SJSA1 (cell line): ENCODE measurements at regions not wholly inside any gene's neighbourhood (a gene's known extent, or its start where the extent isn't known, plus 50 kb on each side); places are given as distances from the start of the nearest gene placed in this dataset.

Experiments used
- DNase-seq, 2 experiments: peaks; one replicate each; pipeline ENCODE4 v3.0.0-alpha.2; 2015 to 2020; ENCODE audit warnings: low spot score in 2 of 2, low read depth in 1 of 2
- H3K27ac ChIP-seq: fragments of 250-450 bp; sonication (Bioruptor Pico); 2 replicates; pipeline ENCODE4 v1.5.1; 2020; ENCODE audit warnings: mild to moderate bottlenecking, moderate library complexity
- H3K27me3 ChIP-seq: fragments of 250-450 bp; sonication (Bioruptor Pico); replicated peaks from 2 replicates; pipeline ENCODE4 v1.5.1; 2020; ENCODE audit warnings: mild to moderate bottlenecking, moderate library complexity
- H3K36me3 ChIP-seq: fragments of 250-450 bp; sonication (Bioruptor Pico); 2 replicates; pipeline ENCODE4 v1.5.1; 2020; ENCODE audit warnings: mild to moderate bottlenecking
- H3K4me1 ChIP-seq: fragments of 250-450 bp; sonication (Bioruptor Pico); replicated peaks from 2 replicates; pipeline ENCODE4 v1.6.1; 2021; ENCODE audit warnings: mild to moderate bottlenecking
- H3K4me3 ChIP-seq: fragments of 250-450 bp; sonication (Bioruptor Pico); 2 replicates; pipeline ENCODE4 v1.5.1; 2020; ENCODE audit warnings: mild to moderate bottlenecking
- H3K9me3 ChIP-seq: fragments of 250-450 bp; sonication (Bioruptor Pico); replicated peaks from 2 replicates; pipeline ENCODE4 v1.5.1; 2020; ENCODE audit warnings: mild to moderate bottlenecking

DNA sequence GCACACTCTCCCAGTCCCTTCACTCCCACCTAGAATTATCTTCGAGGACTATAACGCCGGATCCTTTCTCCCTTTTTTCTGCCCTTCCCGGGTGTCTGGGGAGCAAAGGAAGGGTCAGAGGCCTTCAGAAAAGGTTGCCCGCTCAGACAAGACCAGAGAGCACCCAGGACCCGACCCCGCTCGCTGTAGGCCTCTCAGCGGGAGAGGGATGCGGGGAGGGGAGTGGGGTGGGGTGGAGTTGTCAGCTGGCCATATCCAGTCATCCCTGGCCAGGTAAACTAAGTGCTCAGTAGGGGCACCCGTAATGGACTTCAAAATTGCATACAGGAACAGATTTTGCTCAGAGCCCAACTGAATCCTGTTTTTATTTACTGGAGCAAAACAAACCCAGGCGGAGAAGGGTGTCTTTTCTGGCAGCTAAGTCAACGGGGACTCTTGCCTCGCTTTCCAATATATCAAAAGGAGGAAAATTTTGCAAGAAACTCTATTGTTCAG, 65.0 kb downstream of the NOL4 start:
- DNase-seq, result no peak
- Histone ChIP-seq H3K36me3 (no peaks in the 10 kb centered on the region), H3K27me3 (no peaks in the 10 kb centered on the region), H3K9me3 (no peaks in the 10 kb centered on the region), H3K4me3 (no peak overlapping the region), H3K27ac (no peak overlapping the region), H3K4me1 (no peaks in the 10 kb centered on the region)

DNA sequence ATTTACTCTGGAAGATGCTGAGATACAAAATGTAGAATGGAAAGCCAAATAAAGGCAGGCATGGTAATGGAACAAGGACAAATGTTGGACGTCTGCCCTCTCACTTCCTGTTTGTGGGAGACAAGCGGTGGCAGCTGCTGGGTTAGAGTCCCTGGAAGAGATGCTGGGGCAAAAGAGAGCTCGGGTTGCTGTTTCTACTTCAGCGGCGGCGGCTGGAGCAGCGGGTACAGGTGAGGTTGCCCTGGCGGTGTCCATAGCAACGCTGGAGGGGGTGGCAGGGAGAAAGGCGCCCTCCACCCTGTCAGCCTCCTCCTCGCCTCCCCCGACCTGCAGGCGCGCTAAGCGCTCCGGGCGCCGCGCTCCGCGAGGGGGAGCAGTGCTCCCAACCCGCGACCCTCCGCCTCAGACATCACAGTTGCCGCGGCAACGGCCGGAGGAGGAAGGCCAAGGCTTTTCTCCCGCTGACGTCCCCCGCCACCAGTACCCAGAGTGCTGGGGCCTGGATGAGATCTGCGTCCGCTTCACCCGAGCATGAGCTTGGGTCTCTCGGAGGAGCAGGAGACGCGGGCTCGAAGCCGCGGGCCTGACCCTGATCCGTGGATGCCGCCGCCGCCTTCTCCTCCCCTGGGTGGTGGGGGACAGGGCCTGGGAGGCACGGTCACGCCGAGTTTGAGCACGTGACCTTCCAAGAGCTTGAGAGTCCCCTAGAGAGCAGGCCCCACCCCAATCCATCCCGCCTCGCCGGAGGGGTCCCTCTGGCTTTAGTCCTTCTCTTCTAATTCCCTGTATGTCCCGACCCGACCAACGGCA, 65.6 kb downstream of the NOL4 start:
- no peaks in the 10 kb centered on the region for H3K9me3 ChIP-seq
- no peak overlapping the region for H3K27ac ChIP-seq
- no peaks in the 10 kb centered on the region for H3K36me3 ChIP-seq
- peak in 1 of 2 experiments; percentile 28 for DNase-seq
- H3K27me3 ChIP-seq, result no peaks in the 10 kb centered on the region
- no peak overlapping the region for H3K4me3 ChIP-seq
- no peaks in the 10 kb centered on the region for H3K4me1 ChIP-seq

DNA sequence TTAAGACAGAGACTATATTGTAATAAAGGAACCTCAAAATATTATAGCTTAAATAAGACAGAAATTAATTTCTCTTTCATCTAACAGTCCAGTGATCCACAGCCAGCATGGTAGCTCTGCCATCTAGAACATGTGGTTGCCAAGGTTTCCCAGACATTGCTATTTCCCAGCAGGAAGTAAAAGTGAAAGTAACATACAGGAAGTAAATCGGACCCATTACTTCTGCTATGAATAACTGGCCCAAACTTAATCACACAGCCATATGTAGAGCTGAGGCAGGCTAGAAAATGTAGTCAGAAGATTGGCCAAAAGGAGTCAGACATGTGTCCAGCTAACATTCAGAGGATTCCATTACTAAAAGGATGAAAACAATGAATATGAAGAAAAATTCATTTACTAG, 71.0 kb downstream of the NOL4 start:
- Histone ChIP-seq H3K36me3 (no peaks in the 10 kb centered on the region), H3K27ac (no peak overlapping the region), H3K9me3 (no peaks in the 10 kb centered on the region), H3K27me3 (no peaks in the 10 kb centered on the region), H3K4me1 (no peaks in the 10 kb centered on the region), H3K4me3 (no peak overlapping the region)
- peak in 1 of 2 experiments; percentile 11 for DNase-seq

DNA sequence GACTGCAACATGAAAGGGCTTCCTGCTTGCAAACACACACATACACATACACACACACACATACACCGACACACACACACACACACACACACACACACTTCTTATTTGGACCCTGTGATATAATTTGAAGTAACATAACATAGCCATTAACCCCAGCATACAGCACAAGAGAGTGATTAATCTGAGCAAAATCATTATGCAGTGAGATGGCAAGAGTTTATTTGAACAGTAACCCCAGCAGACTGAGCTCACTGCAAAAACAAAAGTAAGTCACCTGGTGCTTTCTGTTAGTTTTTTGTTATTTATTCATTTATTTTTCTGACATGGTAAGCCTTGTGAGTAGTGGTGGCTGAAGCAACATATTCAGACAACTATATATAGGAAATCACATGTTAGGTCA, 93.7 kb downstream of the NOL4 start:
- Histone ChIP-seq H3K4me1 (peaks cover 6% of the 10 kb centered on the region), H3K36me3 (no peaks in the 10 kb centered on the region), H3K27me3 (no peaks in the 10 kb centered on the region), H3K4me3 (no peak overlapping the region), H3K9me3 (no peaks in the 10 kb centered on the region), H3K27ac (no peak overlapping the region)
- DNase-seq, result no peak

DNA sequence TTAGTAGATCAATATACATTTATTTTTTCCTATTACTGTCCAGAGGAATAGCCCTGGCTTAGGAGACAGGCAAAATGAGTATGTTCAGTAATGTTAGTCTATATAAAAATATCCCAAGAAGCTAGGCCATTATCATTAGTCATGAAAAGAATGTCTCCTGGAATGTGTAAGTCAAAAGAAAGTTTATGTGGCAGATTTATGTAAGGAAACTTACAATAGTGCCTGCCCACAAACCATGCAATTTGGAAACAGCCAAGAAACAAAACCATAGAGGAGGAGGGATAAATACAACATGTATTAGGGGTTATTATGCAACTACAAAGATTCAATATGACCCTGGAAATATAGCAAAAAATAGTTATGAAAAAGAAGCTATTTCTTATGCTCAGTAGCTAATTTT, 96.3 kb downstream of the NOL4 start:
- peak in 1 of 2 experiments; percentile 40 for DNase-seq
- no peaks in the 10 kb centered on the region for H3K36me3 ChIP-seq
- no peak overlapping the region for H3K4me3 ChIP-seq

DNA sequence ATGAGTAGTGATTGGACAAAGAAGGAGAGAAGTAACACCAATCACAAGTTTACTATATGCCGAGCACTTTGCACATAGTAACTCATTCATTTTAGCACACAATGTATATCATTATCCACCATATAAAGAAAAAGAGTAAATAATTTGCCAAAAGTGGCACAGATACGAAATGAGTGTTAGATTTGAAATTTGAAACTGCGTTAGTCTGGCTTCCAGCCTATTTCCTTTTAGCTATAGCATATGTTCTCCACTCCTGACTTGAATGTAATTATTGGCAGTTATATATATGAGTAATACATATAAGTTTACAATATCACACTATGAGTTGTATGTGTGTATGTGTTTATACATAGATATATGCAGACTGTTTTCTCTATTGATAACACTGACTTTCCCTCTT, 98.6 kb downstream of the NOL4 start:
- no peaks in the 10 kb centered on the region for H3K9me3 ChIP-seq
- H3K4me1 ChIP-seq, result peaks cover 12% of the 10 kb centered on the region
- no peak overlapping the region for H3K4me3 ChIP-seq
- no peak overlapping the region for H3K27ac ChIP-seq
- H3K27me3 ChIP-seq, result no peaks in the 10 kb centered on the region
- DNase-seq, result no peak
- H3K36me3 ChIP-seq, result no peaks in the 10 kb centered on the region

More for the DNA sequence above, 96.3 kb downstream of the NOL4 start:
- H3K27me3 ChIP-seq, result no peaks in the 10 kb centered on the region
- no peaks in the 10 kb centered on the region for H3K9me3 ChIP-seq
- no peak overlapping the region for H3K27ac ChIP-seq
- peaks cover 6% of the 10 kb centered on the region for H3K4me1 ChIP-seq

DNA sequence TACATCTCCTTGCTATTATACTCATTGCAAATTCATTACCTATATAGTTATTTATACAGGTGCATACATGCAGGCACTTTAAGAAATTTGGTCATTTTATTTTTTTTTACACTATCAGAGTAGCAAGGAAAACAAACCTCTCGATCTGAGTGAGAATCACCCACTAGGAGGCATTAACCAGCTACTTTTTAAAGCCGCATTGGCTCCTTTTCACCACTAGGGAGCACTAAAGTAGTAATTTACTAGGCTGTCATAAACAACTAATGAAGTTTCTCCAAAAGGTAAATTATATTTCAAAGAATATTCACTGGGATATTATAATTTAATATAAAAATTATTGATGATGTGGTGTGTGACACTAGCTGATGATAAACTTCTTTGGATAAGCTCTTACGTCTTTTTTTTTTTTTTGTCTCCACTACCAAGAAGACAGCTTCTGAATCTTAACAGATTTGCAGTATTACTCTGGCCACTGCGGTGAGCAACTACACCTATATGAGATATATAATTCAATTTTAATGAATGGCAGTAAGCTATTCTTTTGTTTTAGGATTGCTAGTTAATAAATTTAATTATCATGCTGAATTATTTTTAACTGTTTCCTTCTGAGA, 101.9 kb downstream of the NOL4 start:
- Histone ChIP-seq H3K4me3 (no peak overlapping the region), H3K36me3 (no peaks in the 10 kb centered on the region), H3K4me1 (peaks cover 15% of the 10 kb centered on the region), H3K27ac (no peak overlapping the region), H3K27me3 (no peaks in the 10 kb centered on the region), H3K9me3 (no peaks in the 10 kb centered on the region)
- DNase-seq, result peak; percentile 40 to 47

DNA sequence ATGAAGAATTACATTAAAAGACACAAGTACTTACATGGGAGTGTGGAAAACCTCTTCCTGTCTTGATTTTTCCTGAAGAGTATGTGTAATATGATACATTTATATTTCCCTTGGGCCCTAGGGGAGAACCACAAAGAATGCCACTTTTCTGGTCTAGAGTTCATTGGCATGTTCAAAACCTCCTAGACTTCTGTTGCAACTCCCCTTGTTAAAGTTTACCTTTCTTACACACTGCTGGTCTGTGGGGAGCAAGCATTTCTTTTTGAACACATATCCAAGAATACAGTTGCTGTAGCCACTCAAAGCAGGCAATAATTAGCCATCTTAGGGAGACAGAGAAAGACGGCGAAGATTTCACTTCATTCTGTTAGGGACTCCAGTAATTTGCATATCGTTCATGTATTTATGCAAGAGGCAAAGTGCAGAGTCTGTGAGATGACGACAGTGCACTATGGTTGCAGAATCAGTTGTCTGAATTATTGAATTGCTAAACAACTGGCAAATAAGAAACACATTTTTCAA, 103.5 kb downstream of the NOL4 start:
- no peaks in the 10 kb centered on the region for H3K9me3 ChIP-seq
- DNase-seq, result peak in 1 of 2 experiments; percentile 22
- no peaks in the 10 kb centered on the region for H3K27me3 ChIP-seq
- H3K36me3 ChIP-seq, result no peaks in the 10 kb centered on the region
- peaks cover 13% of the 10 kb centered on the region for H3K4me1 ChIP-seq
- H3K4me3 ChIP-seq, result no peak overlapping the region
- H3K27ac ChIP-seq, result no peak overlapping the region

DNA sequence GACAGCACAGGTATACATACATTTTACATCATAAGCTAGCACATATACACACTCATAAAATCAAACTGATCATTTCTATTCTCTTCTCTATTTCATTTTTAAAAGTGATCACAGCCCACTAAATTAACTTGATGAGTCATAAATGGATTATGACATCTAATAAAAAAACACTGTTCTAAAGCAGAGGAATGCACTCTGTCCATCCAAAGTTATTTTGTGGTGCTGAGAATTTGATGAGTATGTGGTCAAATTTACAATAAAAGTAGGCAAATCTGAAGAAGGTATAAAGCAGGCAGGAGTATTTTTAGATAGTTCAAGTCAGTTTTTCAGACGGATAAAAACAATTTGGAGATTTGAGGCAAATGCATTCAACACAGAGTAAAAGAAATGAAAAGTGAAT, 104.4 kb downstream of the NOL4 start:
- no peaks in the 10 kb centered on the region for H3K9me3 ChIP-seq
- H3K4me3 ChIP-seq, result no peak overlapping the region
- DNase-seq, result no peak
- no peaks in the 10 kb centered on the region for H3K27me3 ChIP-seq
- peaks cover 17% of the 10 kb centered on the region for H3K4me1 ChIP-seq
- H3K27ac ChIP-seq, result no peak overlapping the region
- H3K36me3 ChIP-seq, result no peaks in the 10 kb centered on the region

DNA sequence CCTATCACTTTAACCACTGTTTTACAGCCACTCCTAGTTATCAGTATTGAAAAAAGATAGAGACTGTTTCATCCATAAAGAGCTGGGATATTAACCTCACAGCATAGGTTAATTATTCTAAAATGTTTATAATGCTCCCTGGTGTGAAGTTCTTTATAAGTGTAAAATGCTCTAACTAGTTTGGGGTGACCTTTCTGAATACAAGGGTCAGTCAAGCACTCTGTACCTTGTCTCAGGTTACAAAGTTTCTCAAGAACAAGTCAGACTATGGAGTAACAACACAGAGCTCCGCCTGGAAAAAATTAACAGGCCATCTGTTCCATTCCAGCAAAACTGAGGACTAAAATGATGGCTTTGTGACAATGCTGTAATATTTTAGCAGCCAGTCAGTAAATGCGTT, 107.4 kb downstream of the NOL4 start:
- no peaks in the 10 kb centered on the region for H3K36me3 ChIP-seq
- peaks cover 23% of the 10 kb centered on the region for H3K4me1 ChIP-seq
- no peak overlapping the region for H3K4me3 ChIP-seq
- no peaks in the 10 kb centered on the region for H3K27me3 ChIP-seq
- no peak for DNase-seq
- H3K27ac ChIP-seq, result no peak overlapping the region
- H3K9me3 ChIP-seq, result no peaks in the 10 kb centered on the region

DNA sequence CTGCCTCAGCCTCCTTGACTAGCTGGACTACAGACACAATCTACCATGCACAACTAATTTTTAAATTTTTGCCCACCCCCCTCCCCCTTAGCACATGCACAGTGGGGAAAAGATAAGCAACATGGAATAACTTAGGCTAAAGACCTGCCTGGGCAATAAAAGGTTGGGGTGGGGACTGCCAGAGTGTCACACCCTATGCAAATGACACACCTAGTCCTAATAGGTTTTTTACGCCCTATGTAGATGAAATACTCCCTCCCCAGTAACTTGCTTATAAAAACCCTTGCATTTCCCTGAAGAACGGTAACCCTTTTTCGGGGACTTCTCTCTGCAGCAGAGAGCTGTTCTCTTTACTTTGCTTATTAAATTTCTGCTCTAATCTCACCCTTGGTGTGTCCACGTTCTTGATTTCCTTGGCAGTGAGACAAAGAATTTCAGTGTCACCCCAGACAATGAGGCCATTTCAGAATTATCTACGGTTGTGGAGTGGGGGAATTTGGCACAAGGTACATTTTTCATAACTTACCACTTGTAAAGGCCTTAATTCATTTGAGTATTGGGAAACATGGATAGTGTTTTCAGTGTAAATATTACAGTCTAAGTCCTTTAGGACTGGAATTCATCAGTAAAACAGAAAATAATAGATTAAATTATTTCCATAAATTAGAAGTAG, 109.2 kb downstream of the NOL4 start:
- no peaks in the 10 kb centered on the region for H3K36me3 ChIP-seq
- no peaks in the 10 kb centered on the region for H3K27me3 ChIP-seq
- H3K9me3 ChIP-seq, result no peaks in the 10 kb centered on the region
- H3K4me1 ChIP-seq, result peaks cover 10% of the 10 kb centered on the region
- no peak overlapping the region for H3K4me3 ChIP-seq
- DNase-seq, result no peak
- no peak overlapping the region for H3K27ac ChIP-seq

DNA sequence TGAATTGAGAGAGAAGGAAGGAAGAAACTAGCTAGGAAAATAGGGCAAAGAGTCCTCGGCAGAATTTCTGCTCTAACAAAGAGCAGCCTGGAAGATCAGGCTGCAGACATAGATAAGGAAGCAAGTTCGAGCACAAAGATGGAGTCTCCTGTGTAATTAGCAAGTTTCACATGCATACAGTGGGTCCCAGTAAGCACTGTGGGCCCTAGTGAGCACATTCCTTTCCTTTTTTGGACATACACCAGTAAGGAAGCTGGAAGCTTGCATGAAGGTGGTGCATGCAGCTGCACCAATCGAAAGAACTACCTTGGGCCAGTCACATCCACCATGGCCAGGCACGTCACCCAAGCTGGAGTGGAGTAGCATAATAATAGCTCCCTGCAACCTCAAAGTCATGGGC, 109.7 kb downstream of the NOL4 start:
- Histone ChIP-seq H3K9me3 (no peaks in the 10 kb centered on the region), H3K4me1 (peaks cover 9% of the 10 kb centered on the region), H3K36me3 (no peaks in the 10 kb centered on the region), H3K27me3 (no peaks in the 10 kb centered on the region), H3K4me3 (no peak overlapping the region), H3K27ac (no peak overlapping the region)
- peak in 1 of 2 experiments; percentile 37 for DNase-seq

DNA sequence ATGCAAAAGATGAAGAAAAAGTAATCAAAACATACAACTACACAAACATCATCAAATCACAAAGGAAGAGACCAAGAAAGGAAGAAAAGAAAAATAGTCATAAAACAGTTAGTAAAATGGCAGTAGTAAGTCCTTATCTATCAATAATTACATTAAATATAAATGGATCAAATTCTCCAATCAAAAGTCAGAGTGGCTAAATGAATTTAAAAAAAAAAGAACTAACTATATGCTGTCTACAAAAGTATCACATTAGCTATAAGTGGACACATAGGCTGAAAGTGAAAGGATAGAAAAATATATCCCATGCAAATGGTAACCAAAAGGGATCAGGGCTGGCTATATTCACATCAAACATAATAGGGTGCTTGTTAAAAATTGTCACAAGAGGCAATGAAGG, 116.5 kb downstream of the NOL4 start:
- Histone ChIP-seq H3K27me3 (no peaks in the 10 kb centered on the region), H3K27ac (no peak overlapping the region), H3K9me3 (no peaks in the 10 kb centered on the region), H3K4me3 (no peak overlapping the region), H3K36me3 (no peaks in the 10 kb centered on the region), H3K4me1 (no peaks in the 10 kb centered on the region)
- DNase-seq, result no peak

DNA sequence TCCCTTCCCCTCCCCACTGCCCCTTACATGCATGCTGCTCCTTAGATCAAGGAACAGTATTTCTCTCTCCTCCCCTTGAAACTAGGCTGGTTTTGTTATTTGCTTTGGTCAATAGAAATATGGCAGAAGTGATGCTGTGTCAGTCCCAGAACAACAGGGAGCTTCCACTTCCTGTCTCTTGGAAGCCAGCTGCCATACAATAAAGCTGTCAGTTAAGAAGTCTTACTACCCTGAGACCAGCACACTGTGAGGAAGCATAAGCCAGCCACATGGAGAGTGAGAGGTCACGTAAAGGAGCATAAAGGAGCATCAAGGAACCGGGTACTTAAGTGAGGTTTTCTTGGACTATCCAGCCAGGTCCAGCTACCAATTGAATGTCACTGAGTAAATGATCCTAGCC, 126.6 kb downstream of the NOL4 start:
- no peaks in the 10 kb centered on the region for H3K27me3 ChIP-seq
- H3K27ac ChIP-seq, result no peak overlapping the region
- no peaks in the 10 kb centered on the region for H3K36me3 ChIP-seq
- DNase-seq, result no peak
- H3K9me3 ChIP-seq, result no peaks in the 10 kb centered on the region
- no peak overlapping the region for H3K4me3 ChIP-seq
- no peaks in the 10 kb centered on the region for H3K4me1 ChIP-seq
